ENCODE measurements at regions not wholly inside any gene's neighbourhood (a gene's known extent, or its start where the extent isn't known, plus 50 kb on each side); places are given as distances from the start of the nearest gene placed in this dataset.

GRCh38 chr3:101172516-101172915, 147.9 kb downstream of the IMPG2 start:
- no peak for TF ChIP-seq CTCF (IDR thresholded peaks at IDR 0.05; ENCODE audit: low read depth, low read length)
- no peak for TF ChIP-seq EZH2phosphoT487 (IDR thresholded peaks at IDR 0.05; ENCODE audit: low read depth)

Data from OCI-LY3 (cell line).